GM12878 (cell line): ENCODE measurements at regions not wholly inside any gene's neighbourhood (a gene's known extent, or its start where the extent isn't known, plus 50 kb on each side); places are given as distances from the start of the nearest gene placed in this dataset.

Source experiments
- ATAC-seq: fragments of 200-7000 bp; cut with Tn5 transposase; 3 replicates; pipeline ENCODE4 v1.9.1; 2020; ENCODE audit warnings: mild to moderate bottlenecking, moderate library complexity
- BruUV-seq: library from RNA; stranded (reverse); fragments of 400-500 nt; replicated peaks from 2 replicates; lab custom pipeline; 2021; lab: Mats Ljungman, UMichigan
- CTCF ChIA-PET: fragments of 300-600 bp; sonication (Branson Sonifier 250); formaldehyde crosslinking; extraction: SDS; loops from one replicate; lab custom pipeline; 2021; ENCODE audit warnings: inconsistent platforms; lab: Yijun Ruan, JAX
- POLR2A ChIA-PET: fragments of 350-600 bp; formaldehyde crosslinking; extraction: SDS; loops from one replicate; lab custom pipeline; 2021; ENCODE audit warnings: inconsistent platforms; lab: Charles Lee
- RAD21 ChIA-PET: fragments of 300-600 bp; sonication (Branson Sonifier 250); formaldehyde crosslinking; loops from one replicate; lab custom pipeline; 2023; ENCODE audit warnings: antibody characterized with exemption; ENCODE audit not compliant: unreplicated experiment; lab: Charles Lee
- SMC1A ChIA-PET: fragments of 300-600 bp; sonication (Branson Sonifier 250); formaldehyde crosslinking; loops from one replicate; lab custom pipeline; 2023; ENCODE audit not compliant: unreplicated experiment, uncharacterized antibody; lab: Charles Lee
- DNase-seq: peaks from one replicate; pipeline ENCODE4 v3.0.0-alpha.2; 2011; ENCODE audit warnings: low read depth, low spot score
- FAIRE-seq: peaks from 3 replicates; lab custom pipeline; 2011; peaks lifted over from hg19 to GRCh38; lab: Jason Lieb, UNC
- H2AFZ ChIP-seq: 2 replicates; pipeline ENCODE4 v1.6.0; 2011; ENCODE audit warnings: low read depth, low read length, control low read depth; ENCODE audit not compliant: control insufficient read depth
- H3K27ac ChIP-seq: 2 replicates; pipeline ENCODE4 v1.5.1; 2011; ENCODE audit warnings: control low read depth; ENCODE audit not compliant: control insufficient read depth, insufficient read depth
- H3K27me3 ChIP-seq, 2 experiments: replicated peaks in 1 of 2; 2 replicates each; pipeline versions ENCODE4 v1.6.0 to v1.6.1; 2011; ENCODE audit warnings: low read length in 1 of 2; ENCODE audit not compliant: control insufficient read depth in 2 of 2, insufficient read depth in 2 of 2
- H3K36me3 ChIP-seq, 2 experiments: 2 replicates each; pipeline ENCODE4 v1.5.1; 2011; ENCODE audit warnings: low read length in 1 of 2; ENCODE audit not compliant: control insufficient read depth in 2 of 2, insufficient read depth in 2 of 2
- H3K4me1 ChIP-seq: 2 replicates; pipeline ENCODE4 v1.6.1; 2011; ENCODE audit warnings: mild to moderate bottlenecking, low read length, moderate library complexity, mixed read lengths; ENCODE audit not compliant: control insufficient read depth, insufficient read depth
- H3K4me2 ChIP-seq: 2 replicates; pipeline ENCODE4 v1.6.0; 2011; ENCODE audit warnings: control low read depth; ENCODE audit not compliant: control insufficient read depth, insufficient read depth
- H3K4me3 ChIP-seq: fragments of 200-600 bp; sonication (generic); 2 replicates; pipeline ENCODE4 v1.5.1; 2016
- H3K79me2 ChIP-seq: 2 replicates; pipeline ENCODE4 v1.6.0; 2011; ENCODE audit warnings: low read length; ENCODE audit not compliant: control insufficient read depth, insufficient read depth
- H3K9ac ChIP-seq: 2 replicates; pipeline ENCODE4 v1.8.0; 2011; ENCODE audit warnings: low read length, control low read depth, mixed read lengths; ENCODE audit not compliant: control insufficient read depth, insufficient read depth
- H3K9me3 ChIP-seq: replicated peaks from 3 replicates; pipeline ENCODE4 v1.5.1; 2011; ENCODE audit warnings: mild to moderate bottlenecking, low read length; ENCODE audit not compliant: control insufficient read depth, insufficient read depth
- H4K20me1 ChIP-seq: 2 replicates; pipeline ENCODE4 v1.6.0; 2011; ENCODE audit not compliant: control insufficient read depth, insufficient read depth
- ATF3 ChIP-seq: IDR thresholded peaks from 2 replicates; pipeline ENCODE4 v1.6.1; 2011; ENCODE audit warnings: low read depth, mild to moderate bottlenecking, low read length, moderate library complexity, borderline replicate concordance; ENCODE audit errors: extremely low read depth
- EED ChIP-seq: sonication (generic); IDR thresholded peaks from 2 replicates; pipeline ENCODE4 v1.6.1; 2016; ENCODE audit warnings: antibody characterized with exemption, low read depth
- GATAD2B ChIP-seq: fragments of 450-650 bp; conservative IDR thresholded peaks from 2 replicates; pipeline ENCODE4 v1.6.1; 2017; ENCODE audit warnings: low read depth, mild to moderate bottlenecking, moderate library complexity
- HDGF ChIP-seq: fragments of 450-650 bp; IDR thresholded peaks from 2 replicates; pipeline ENCODE4 v1.6.1; 2016; ENCODE audit warnings: antibody characterized with exemption
- IKZF2 ChIP-seq, 2 experiments: fragments of 450-650 bp; IDR thresholded peaks; 2 replicates each; pipeline ENCODE4 v1.6.1; 2017; ENCODE audit warnings: mild to moderate bottlenecking in 2 of 2, moderate library complexity in 2 of 2
- MAX ChIP-seq: IDR thresholded peaks from 2 replicates; pipeline ENCODE4 v1.6.1; 2012; ENCODE audit warnings: low read depth, low read length, improper control_type of control experiment
- MYB ChIP-seq: fragments of 150-350 bp; IDR thresholded peaks from 2 replicates; pipeline ENCODE4 v1.6.1; 2014; ENCODE audit warnings: mild to moderate bottlenecking, low read depth, low read length, borderline replicate concordance
- NFIC ChIP-seq: IDR thresholded peaks from 2 replicates; pipeline ENCODE4 v1.6.1; 2012; ENCODE audit warnings: low read depth, mild to moderate bottlenecking, inconsistent platforms, low read length, moderate library complexity
- POLR2A ChIP-seq: IDR thresholded peaks from 2 replicates; pipeline ENCODE4 v1.6.1; 2011; ENCODE audit warnings: low read depth, mild to moderate bottlenecking, low read length
- RBBP5 ChIP-seq: fragments of 200-600 bp; sonication (generic); conservative IDR thresholded peaks from 2 replicates; pipeline ENCODE4 v1.6.1; 2016
- REST ChIP-seq: IDR thresholded peaks from 2 replicates; pipeline ENCODE4 v1.6.1; 2012; ENCODE audit warnings: mild to moderate bottlenecking, low read depth, low read length
- SUPT20H ChIP-seq: IDR thresholded peaks from 2 replicates; pipeline ENCODE4 v1.6.1; 2011; ENCODE audit warnings: low read depth, mild to moderate bottlenecking, low read length, moderate library complexity, borderline replicate concordance; ENCODE audit not compliant: control insufficient read depth
- ZSCAN29 ChIP-seq: fragments of 450-650 bp; IDR thresholded peaks from 2 replicates; pipeline ENCODE4 v1.6.1; 2017; ENCODE audit warnings: mild to moderate bottlenecking, moderate library complexity
- in situ Hi-C: fragments of 300-500 bp; cut with MboI; formaldehyde crosslinking; loops from 9 replicates; pipeline ENCODE4 v1.14.3; 2018; ENCODE audit warnings: mixed read lengths
- intact Hi-C: fragments of 100-400 bp; cut with micrococcal nuclease; formaldehyde crosslinking; loops from one replicate; pipeline ENCODE4 v1.14.2; 2022; ENCODE audit not compliant: unreplicated experiment

GRCh38 chr9:78400496-78400895 lies 103.6 kb downstream of the PSAT1 start:
- Histone ChIP-seq H2AFZ (no peak overlapping the region), H3K27ac (no peak overlapping the region), H3K27me3 (no peaks in the 10 kb centered on the region; a peak in 1 of 4 replicates), H3K4me3 (no peak overlapping the region), H3K9me3 (peaks cover under 1% of the 10 kb centered on the region; the same call in 1 of the 3 replicates), H3K9ac (no peak overlapping the region), H3K4me2 (no peak overlapping the region), H4K20me1 (no peaks in the 10 kb centered on the region), H3K36me3 (no peaks in the 10 kb centered on the region), H3K79me2 (no peaks in the 10 kb centered on the region), H3K4me1 (no peaks in the 10 kb centered on the region)
- TF ChIP-seq POLR2A (no peak), ATF3 (no peak), MYB (no peak), SUPT20H (no peak), IKZF2 (IDR thresholded peaks at IDR 0.05) (no peak), MAX (no peak), RBBP5 (no peak), HDGF (no peak), REST (no peak), NFIC (no peak), GATAD2B (no peak), ZSCAN29 (no peak), EED (no peak)
- no peak for DNase-seq
- ChIA-PET RAD21 (no interaction called here), SMC1A (no interaction called here), CTCF (no interaction called here), POLR2A (no interaction called here)
- ATAC-seq: no peak
- no TSS peak for BruUV-seq
- intact Hi-C loops (no loop called here), in situ Hi-C loops (no loop called here)
- FAIRE-seq: no peak
